Gastroesophageal sphincter (tissue), 4 donors: ENCODE measurements at regions not wholly inside any gene's neighbourhood (a gene's known extent, or its start where the extent isn't known, plus 50 kb on each side); places are given as distances from the start of the nearest gene placed in this dataset.
"Not testable (repeated sequence)": the region's sequence is repeated elsewhere in the genome, so short reads cannot be mapped to it uniquely, and the experiment has no call there.

Experiments used
- ATAC-seq: fragments of 150-250 bp; one replicate; pipeline ENCODE4 v1.9.1; 2016; ENCODE audit warnings: mild to moderate bottlenecking, moderate library complexity
- H3K27ac ChIP-seq, 4 donors: fragments of 200-600 bp; sonication (generic) in 3 of 4; 1 replicate in 3 of 4; 2 replicates in 1 of 4; pipeline ENCODE4 v1.5.1; 2016 to 2019
- H3K27me3 ChIP-seq: fragments of 200-600 bp; sonication (generic); one replicate; pipeline ENCODE4 v1.5.1; 2019
- H3K36me3 ChIP-seq, 2 donors: fragments of 200-600 bp; sonication (generic); one replicate each; pipeline ENCODE4 v1.5.1; 2019; ENCODE audit warnings: control low read depth in 1 of 2
- H3K4me1 ChIP-seq, 3 donors: fragments of 200-600 bp; sonication (generic); 1 replicate in 2 of 3; 2 replicates in 1 of 3; pipeline ENCODE4 v1.5.1; 2016 to 2019; ENCODE audit warnings: control low read depth in 2 of 3
- H3K4me3 ChIP-seq, 2 donors: fragments of 200-600 bp; sonication (generic); one replicate each; pipeline ENCODE4 v1.5.1; 2019; ENCODE audit warnings: mild to moderate bottlenecking in 1 of 2, moderate library complexity in 1 of 2
- H3K9me3 ChIP-seq, 3 donors: fragments of 200-600 bp; sonication (generic); one replicate each; pipeline ENCODE4 v1.5.1; 2017 to 2019; ENCODE audit warnings: control low read depth in 2 of 3
- EP300 ChIP-seq: sonication (generic); formaldehyde crosslinking; IDR thresholded peaks from one replicate; pipeline ENCODE4 v1.6.1; 2017; ENCODE audit warnings: antibody characterized with exemption, mild to moderate bottlenecking
- POLR2A ChIP-seq, 2 donors: fragments of 450-650 bp; IDR thresholded peaks; one replicate each; pipeline ENCODE4 v1.6.1; 2017; ENCODE audit warnings: antibody characterized with exemption in 2 of 2, mild to moderate bottlenecking in 2 of 2, moderate library complexity in 1 of 2
- POLR2AphosphoS5 ChIP-seq: sonication (generic); formaldehyde crosslinking; IDR thresholded peaks from one replicate; pipeline ENCODE4 v1.6.1; 2017; ENCODE audit warnings: antibody characterized with exemption
- WGBS, 2 donors: methylation state at CpG; one replicate each; pipeline ENCODE4 v1.1.5; 2018; ENCODE audit warnings: low coverage in 1 of 2; 5-methylcytosine and 5-hydroxymethylcytosine counted together
- TF ChIP-seq, protein P1 (sequence below), 4 experiments: fragments of 200-600 bp in 2 of 4; fragments of 450-650 bp in 2 of 4; sonication (generic) in 1 of 4; IDR thresholded peaks; one replicate each; pipeline ENCODE4 v1.5.1; 2017 to 2019; ENCODE audit warnings: antibody characterized with exemption in 4 of 4, mild to moderate bottlenecking in 2 of 4, moderate library complexity in 2 of 4

DNA sequence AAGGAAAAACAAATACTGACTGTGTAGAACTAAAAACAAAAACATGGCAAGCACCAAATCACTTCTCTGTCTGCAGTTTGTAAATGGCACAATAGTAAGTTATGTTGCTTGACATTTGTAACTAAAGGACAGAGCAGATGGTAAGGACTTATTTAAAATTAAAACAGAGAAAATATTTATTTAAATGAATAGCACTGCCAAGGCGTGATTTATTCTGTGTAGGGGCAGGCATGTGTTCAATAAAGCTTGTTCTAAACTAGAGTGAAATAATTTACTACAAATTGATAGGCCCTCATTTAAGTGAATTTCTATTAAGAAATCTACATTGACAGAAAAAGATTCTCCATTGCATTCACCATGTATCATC, 231.5 kb downstream of the CYLC2 start:
- TF ChIP-seq, protein P1, sequence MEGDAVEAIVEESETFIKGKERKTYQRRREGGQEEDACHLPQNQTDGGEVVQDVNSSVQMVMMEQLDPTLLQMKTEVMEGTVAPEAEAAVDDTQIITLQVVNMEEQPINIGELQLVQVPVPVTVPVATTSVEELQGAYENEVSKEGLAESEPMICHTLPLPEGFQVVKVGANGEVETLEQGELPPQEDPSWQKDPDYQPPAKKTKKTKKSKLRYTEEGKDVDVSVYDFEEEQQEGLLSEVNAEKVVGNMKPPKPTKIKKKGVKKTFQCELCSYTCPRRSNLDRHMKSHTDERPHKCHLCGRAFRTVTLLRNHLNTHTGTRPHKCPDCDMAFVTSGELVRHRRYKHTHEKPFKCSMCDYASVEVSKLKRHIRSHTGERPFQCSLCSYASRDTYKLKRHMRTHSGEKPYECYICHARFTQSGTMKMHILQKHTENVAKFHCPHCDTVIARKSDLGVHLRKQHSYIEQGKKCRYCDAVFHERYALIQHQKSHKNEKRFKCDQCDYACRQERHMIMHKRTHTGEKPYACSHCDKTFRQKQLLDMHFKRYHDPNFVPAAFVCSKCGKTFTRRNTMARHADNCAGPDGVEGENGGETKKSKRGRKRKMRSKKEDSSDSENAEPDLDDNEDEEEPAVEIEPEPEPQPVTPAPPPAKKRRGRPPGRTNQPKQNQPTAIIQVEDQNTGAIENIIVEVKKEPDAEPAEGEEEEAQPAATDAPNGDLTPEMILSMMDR (IDR thresholded peaks at IDR 0.05), result no peak
- TF ChIP-seq POLR2AphosphoS5, result no peak
- no peak for TF ChIP-seq EP300
- no peak for TF ChIP-seq POLR2A (IDR thresholded peaks at IDR 0.05)
- Histone ChIP-seq H3K4me3 (no peak overlapping the region), H3K9me3 (no peaks in the 10 kb centered on the region), H3K27ac (no peak overlapping the region), H3K36me3 (no peaks in the 10 kb centered on the region), H3K27me3 (no peaks in the 10 kb centered on the region), H3K4me1 (no peaks in the 10 kb centered on the region)
- 43 to 44% methylated on average over 1 of the region's 1 CpG for WGBS, 2 donors
- ATAC-seq, result no peak

DNA sequence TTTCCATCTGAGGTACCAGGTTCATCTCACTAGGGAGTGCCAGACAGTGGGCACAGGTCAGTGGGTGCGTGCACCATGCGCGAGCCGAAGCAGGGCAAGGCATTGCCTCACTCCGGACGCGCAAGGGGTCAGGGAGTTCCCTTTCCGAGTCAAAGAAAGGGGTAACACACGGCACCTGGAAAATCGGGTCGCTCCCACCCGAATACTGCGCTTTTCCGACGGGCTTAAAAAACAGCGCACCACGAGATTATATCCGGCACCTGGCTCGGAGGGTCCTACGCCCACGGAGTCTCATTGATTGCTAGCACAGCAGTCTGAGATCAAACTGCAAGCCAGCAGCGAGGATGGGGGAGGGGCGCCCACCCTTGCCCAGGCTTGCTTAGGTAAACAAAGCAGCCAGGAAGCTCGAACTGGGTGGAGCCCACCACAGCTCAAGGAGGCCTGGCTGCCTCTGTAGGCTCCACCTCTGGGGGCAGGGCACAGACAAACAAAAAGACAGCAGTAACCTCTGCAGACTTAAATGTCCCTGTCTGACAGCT, 242.5 kb downstream of the CYLC2 start:
- not testable (repeated sequence) for H3K36me3 ChIP-seq, H3K4me1 ChIP-seq, ATAC-seq, H3K27me3 ChIP-seq, H3K4me3 ChIP-seq, H3K9me3 ChIP-seq, H3K27ac ChIP-seq
- 92% methylated on average over 4 of the region's 24 CpGs; no CpG with 5 or more reads in 1 of the 2 donors for WGBS, 2 donors

DNA sequence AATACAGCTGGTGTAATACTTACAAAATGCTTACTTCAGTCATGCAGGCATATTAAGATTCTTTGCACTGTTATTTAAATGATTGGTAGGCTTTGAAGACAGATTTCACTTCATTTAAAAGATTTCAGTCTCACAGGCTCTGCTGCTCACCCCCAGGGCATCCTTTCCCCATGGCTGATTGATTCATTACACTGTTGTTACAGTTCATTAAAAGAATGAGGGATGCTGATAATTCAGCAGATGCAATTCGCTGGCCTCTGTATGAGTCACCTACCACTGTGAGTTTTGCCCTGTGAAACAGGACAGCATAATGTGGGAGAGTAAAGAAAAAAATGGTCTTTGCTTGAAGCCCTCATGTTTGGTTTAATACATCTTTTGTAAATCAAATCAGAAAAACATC, 246.9 kb downstream of the CYLC2 start:
- Histone ChIP-seq H3K9me3 (no peaks in the 10 kb centered on the region), H3K4me1 (no peaks in the 10 kb centered on the region), H3K27ac (no peak overlapping the region), H3K36me3 (no peaks in the 10 kb centered on the region), H3K27me3 (no peaks in the 10 kb centered on the region), H3K4me3 (no peak overlapping the region)
- no peak for ATAC-seq
- TF ChIP-seq EP300, result no peak
- TF ChIP-seq, protein P1 (IDR thresholded peaks at IDR 0.05), result no peak
- no peak for TF ChIP-seq POLR2A (IDR thresholded peaks at IDR 0.05)
- TF ChIP-seq POLR2AphosphoS5, result no peak
- WGBS, 2 donors, result 54 to 67% methylated on average over 1 of the region's 1 CpG

DNA sequence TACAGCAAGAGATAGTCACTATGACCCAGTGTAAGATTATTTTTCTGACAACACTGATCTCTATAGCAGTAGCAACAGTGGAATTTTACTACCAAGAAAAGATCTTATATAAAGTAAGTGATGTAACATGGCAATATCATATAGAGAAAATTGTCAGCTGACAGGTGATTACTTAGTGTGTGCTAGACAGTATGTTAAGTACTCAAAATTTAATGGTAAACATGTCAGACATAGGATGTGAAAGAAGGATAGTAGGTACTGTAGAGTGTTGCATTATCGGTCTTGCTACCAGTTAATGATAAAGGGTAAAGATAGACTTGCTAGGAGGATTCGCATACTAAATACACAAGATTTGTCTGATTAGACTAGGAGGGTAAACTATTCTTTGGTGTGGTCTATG, 247.4 kb downstream of the CYLC2 start:
- TF ChIP-seq POLR2AphosphoS5 (no peak), EP300 (no peak), POLR2A (IDR thresholded peaks at IDR 0.05) (no peak)
- TF ChIP-seq, protein P1 (IDR thresholded peaks at IDR 0.05), result no peak
- Histone ChIP-seq H3K36me3 (no peaks in the 10 kb centered on the region), H3K27ac (no peak overlapping the region), H3K4me1 (no peaks in the 10 kb centered on the region), H3K9me3 (no peaks in the 10 kb centered on the region), H3K27me3 (no peaks in the 10 kb centered on the region), H3K4me3 (no peak overlapping the region)
- ATAC-seq, result no peak
- 91 to 92% methylated on average over 2 of the region's 2 CpGs for WGBS, 2 donors

DNA sequence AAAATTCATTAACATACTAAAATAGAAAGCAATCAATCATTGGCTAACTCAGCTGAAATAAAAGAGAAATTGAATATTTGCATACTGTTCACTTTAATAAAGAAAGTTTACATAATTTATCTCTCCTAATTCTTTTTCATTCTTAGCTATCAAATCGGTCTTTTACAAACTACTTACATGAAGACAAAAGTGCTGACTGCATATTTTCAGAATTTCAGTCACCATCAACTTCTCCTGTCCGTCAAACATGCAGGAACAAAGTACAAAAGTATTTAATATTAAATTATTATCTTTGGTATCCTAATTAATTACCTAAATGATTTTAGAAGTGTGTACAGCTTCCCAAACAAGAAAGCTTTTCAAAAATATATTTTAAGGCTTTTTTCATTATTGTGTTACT, 248.4 kb downstream of the CYLC2 start:
- Histone ChIP-seq H3K4me1 (no peaks in the 10 kb centered on the region), H3K27ac (no peak overlapping the region), H3K4me3 (no peak overlapping the region), H3K27me3 (no peaks in the 10 kb centered on the region), H3K9me3 (no peaks in the 10 kb centered on the region), H3K36me3 (no peaks in the 10 kb centered on the region)
- no peak for ATAC-seq
- no peak for TF ChIP-seq POLR2AphosphoS5
- TF ChIP-seq EP300, result no peak
- TF ChIP-seq, protein P1 (IDR thresholded peaks at IDR 0.05), result no peak
- TF ChIP-seq POLR2A (IDR thresholded peaks at IDR 0.05), result no peak
- 27 to 85% methylated on average over 2 of the region's 2 CpGs for WGBS, 2 donors

DNA sequence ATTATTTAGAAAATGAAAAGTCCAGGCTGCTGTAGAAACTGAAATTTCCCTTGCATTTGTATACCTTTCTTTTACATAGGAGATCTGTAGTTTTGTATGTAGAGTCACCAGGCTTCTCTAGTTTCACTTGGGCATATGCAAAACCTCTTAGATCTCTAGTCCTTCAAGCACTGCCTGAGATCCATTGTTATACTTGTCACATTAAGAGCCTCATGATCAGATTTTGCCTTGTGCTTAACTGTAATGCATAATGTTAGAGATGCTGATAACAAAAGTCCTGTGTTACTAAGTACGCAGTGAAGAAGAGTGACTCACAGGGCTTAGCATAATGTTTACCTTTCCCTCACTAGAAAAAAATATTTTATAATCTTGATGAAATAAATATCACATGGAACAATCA, 250.2 kb downstream of the CYLC2 start:
- Histone ChIP-seq H3K4me1 (no peaks in the 10 kb centered on the region), H3K27me3 (no peaks in the 10 kb centered on the region), H3K36me3 (no peaks in the 10 kb centered on the region), H3K4me3 (no peak overlapping the region), H3K9me3 (no peaks in the 10 kb centered on the region), H3K27ac (no peak overlapping the region)
- TF ChIP-seq EP300 (no peak), POLR2A (IDR thresholded peaks at IDR 0.05) (no peak), POLR2AphosphoS5 (no peak)
- TF ChIP-seq, protein P1 (IDR thresholded peaks at IDR 0.05), result no peak
- ATAC-seq, result no peak
- WGBS, 2 donors, result 63 to 71% methylated on average over 1 of the region's 1 CpG
